Stimulated activated CD4-positive, alpha-beta T cell treated with anti-CD3 and anti-CD28 coated beads, Interleukin-4, amount 100 ng/mL, for 1 hour (primary cell): ENCODE measurements at regions not wholly inside any gene's neighbourhood (a gene's known extent, or its start where the extent isn't known, plus 50 kb on each side); places are given as distances from the start of the nearest gene placed in this dataset.
"Not testable (repeated sequence)": the region's sequence is repeated elsewhere in the genome, so short reads cannot be mapped to it uniquely, and the experiment has no call there.

ENCODE experiments used
- DNase-seq: peaks from one replicate; pipeline ENCODE4 v3.0.0-alpha.2; 2020

DNA sequence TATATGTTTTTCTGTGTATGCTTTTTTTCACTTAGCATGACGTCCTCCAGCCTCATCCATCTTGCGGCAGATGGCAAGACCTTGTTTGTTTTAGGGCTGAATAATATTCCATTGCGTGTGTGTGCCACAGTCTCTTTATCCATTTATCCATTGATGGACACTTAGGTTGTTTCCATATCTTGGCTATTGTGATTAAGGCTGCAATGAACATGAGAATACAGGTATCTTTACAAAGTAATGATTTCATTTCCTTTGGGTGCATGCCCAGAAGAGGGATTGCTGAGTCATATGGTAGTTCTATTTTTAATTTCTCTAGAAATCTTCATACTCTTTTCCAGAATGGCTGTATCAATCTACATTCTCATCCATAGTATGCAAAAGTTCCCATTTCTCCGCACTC lies 85.3 kb upstream of the ADCY2 start:
- DNase-seq, result not testable (repeated sequence)

DNA sequence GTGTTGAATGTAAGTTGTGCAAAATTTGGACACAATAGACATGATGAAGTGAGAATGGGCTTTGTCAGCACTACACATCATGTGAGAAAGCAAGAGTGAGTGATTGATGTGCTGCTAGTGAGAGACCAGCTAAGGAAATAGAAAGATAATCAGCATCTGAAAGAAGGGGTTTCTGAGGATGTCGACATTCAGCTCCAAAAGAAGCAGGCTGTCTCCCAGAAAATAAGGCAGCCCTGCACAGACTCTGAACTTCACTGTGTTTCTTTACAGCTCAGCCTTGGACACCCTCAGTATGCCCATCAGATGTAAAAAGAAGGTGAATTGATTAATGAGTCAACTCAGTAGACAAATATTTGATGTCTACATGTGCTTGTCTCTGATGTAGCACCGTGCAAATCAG lies 80.8 kb upstream of the ADCY2 start:
- no peak for DNase-seq

DNA sequence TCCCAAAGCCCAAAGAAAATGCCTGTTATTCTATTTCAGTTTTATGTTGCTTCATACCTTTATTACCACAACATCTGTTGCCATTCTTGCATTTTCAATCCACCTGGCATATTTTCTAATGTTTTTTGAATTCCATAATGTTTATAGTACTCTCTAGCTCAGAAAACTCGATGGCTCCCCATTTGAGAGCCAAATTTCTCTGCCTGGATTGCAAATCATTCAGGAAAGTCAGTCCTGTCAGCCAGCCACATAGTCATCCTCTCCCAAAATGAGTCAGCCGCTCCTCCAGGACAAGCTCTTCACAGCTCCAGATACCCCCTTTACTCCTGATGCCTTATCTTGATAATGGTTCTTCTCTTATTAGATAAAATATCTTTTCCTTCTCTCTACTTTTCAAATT lies 78.2 kb upstream of the ADCY2 start:
- no peak for DNase-seq

DNA sequence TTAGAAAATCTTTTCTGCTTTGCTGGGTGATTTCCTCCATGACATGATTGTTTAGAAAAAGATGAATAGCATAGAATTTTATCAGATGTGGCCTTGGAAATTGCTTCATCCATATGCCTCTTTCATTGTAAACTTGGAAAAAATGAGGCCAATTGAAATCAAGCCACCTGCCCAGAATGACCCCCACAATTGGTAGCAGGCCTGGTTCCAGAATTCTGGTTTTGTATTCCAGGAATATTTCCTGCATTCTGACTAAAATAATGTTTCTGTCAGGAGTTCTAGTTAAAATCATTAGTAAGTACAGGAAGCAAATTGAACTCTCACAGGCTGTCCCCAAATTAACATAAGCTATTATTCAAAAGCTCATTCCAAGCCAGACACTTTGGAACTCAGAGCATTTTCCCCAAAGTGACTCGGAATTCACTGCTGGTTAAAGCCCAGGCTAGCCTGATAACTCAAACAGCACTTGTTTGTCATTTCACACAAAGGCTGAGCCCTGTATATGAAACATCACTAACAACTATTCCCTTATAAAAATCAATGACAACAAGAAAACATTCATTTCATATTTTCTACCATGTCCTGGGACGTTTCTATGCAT lies 75.1 kb upstream of the ADCY2 start:
- no peak for DNase-seq

DNA sequence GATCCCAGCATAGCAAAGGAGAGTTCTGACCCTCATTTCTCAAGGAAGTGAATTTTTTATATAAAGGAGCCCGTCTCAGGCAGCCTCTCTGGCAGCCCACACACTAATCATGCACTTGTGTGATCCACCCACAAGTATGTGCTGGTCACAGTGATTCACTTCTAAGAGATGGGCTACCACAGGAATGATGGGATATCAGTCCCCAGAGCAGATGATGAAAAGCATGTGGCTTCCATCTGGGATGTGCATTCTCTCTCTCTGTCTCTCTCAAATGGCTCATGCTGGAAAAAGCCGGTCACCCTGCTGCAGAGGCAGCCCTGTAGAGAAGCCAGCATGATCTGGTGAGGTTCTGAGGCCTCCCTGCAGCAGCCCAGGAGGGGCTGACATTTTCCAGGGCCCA lies 74.2 kb upstream of the ADCY2 start:
- DNase-seq, result no peak

DNA sequence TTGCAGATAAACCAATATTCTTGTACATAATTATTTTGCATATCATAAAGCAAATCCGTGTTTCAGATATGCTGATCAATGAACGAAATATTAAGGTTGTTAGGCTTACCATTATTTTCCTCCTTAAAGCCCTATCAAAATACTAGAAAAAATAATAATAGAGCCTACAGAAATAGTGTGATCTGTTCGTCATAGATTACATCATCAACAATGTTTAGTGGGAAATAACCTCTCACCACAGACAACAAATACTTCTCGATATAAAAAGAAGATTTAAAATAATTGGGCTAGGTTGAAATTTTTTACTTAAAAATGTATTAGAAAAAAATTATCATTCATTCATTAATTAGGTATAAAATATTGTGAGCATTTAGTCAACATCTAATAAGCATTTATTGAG lies 71.0 kb upstream of the ADCY2 start:
- no peak for DNase-seq

DNA sequence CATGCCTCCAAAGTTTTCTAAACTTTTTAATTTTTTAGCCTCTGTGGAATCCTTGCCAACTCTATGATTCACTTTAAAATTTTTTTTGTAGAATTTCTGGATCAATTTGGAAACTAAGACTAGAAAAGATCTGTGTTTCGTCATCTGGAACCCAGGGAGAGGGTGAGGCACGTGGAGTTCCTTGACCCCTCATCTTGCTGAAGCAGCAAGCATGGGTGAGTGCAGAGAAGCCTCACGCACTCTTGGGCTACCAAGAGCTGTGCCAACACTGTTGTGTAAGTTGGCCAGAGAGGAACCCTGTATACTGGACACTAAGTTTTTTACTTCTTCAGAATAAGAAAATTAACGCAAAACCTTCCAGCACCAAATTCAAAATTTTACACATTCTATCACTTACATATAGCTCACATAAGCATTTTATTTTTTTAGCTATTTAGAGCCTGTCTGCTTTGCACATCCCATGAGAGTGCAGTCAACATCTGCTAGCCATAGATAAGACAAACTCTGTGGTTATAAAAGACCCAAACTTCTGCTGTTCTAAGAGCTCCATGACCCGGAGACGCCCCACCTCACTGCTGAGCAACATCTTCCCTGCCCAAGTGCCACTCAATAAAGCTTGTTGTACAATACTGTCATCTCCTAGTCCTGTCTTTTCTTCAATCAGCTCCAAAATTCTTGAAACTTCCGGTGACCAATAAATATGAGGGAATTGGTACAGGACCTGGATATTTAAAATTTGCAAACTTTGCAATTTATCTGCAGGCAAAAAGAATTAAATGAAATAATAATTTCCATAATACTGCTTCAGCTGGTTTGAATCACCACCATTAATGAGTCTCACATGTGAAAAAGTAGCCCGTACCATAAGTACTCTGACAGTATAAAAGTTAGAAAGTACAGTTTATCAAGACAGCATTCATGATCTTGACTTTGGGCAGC lies 69.7 kb upstream of the ADCY2 start:
- no peak for DNase-seq

DNA sequence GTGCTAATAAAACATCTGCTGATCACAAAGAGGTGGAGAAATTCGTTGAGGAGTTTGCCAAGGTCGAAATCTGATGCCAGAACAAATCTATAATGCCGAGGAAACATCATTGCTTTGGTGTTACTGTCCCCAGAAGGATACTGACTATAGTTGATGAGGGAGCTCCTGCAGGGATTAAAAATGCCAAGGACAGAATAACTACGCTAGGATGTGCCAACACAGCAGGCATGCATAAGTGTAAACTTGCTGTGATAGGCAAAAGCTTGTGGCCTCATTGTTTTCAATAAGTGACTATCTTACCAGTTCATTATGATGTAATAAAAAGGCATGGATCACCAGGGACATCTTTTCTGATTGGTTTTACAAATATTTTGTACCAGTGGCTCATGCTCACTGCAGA lies 66.8 kb upstream of the ADCY2 start:
- DNase-seq, result no peak

DNA sequence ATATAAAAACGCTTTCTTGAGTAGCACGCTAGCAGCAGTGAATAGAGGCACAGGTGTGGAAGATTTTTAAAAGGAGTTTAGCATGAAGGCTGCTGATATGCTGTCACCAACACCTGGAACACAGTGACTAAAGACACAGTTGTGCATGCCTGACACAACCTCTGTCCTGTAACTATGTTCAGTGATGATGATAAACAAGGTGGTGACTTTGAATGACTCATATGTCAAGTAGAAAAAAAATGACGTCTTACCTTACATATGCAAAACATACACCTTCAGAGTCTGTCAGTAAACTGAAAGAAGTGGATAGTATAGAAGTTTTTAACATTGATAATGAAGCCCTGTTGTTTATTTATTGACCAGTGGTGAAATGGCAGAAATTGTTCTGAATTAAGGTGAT lies 66.2 kb upstream of the ADCY2 start:
- no peak for DNase-seq

DNA sequence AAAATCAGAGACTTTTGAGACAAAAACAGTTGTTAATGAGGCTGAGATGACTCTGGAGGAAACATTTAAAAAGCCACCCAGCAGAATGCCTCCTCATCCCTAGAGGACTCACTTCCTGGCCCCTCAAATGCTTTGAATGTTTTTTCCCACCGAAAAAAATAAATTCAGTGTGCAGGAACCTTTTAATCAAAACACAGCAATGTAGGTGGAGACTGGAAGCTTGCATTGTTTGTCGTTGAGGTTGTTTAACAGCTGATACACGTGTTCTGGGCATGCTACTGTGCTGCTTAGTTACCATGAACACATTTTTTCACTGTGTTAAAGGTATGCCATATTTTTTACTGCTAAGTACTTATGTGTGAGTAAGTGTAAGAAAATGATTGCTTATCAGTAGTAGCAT lies 65.7 kb upstream of the ADCY2 start:
- no peak for DNase-seq

DNA sequence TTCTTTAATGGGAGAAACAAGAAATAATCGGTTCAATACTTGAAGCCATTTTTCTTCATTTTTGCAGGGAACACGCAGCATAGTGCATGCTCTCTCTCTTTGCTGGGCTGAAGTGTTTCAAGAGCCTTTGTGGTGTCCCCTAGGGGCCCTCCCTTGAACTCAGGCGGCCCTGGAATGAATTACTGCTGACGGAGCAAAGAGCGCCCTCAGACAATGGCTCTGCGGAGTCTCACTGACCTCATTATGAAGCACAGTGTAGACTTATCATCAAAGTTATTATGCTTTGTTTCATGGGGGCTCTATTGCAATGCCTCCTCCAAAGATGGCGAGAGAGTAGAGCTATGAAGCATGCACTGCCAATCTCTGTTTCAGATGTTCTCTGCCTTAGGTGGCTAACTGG lies 64.8 kb upstream of the ADCY2 start:
- DNase-seq, result no peak
